SK-N-SH (cell line): ENCODE measurements at regions not wholly inside any gene's neighbourhood (a gene's known extent, or its start where the extent isn't known, plus 50 kb on each side); places are given as distances from the start of the nearest gene placed in this dataset.

Experiments
- CHD2 ChIP-seq: fragments of 150-350 bp; IDR thresholded peaks from 2 replicates; pipeline ENCODE4 v1.6.1; 2018; ENCODE audit warnings: low read length; ENCODE audit not compliant: partially characterized antibody
- CTCF ChIP-seq: fragments of 200-600 bp; sonication (generic); IDR thresholded peaks from 2 replicates; pipeline ENCODE4 v1.6.1; 2017; ENCODE audit warnings: antibody characterized with exemption, mild to moderate bottlenecking, moderate library complexity
- GABPA ChIP-seq: IDR thresholded peaks from 2 replicates; pipeline ENCODE4 v1.4.0; 2012; ENCODE audit warnings: low read depth, mild to moderate bottlenecking
- MAX ChIP-seq: IDR thresholded peaks from 2 replicates; pipeline ENCODE4 v1.4.0; 2012; ENCODE audit warnings: low read depth
- POLR2AphosphoS5 ChIP-seq: IDR thresholded peaks from 2 replicates; pipeline ENCODE4 v1.6.1; 2012; ENCODE audit warnings: low read depth, low read length
- RXRA ChIP-seq: IDR thresholded peaks from 2 replicates; pipeline ENCODE4 v1.4.0; 2012; ENCODE audit warnings: low read depth, mild to moderate bottlenecking, borderline replicate concordance

- no peak for TF ChIP-seq MAX
- no peak for TF ChIP-seq CTCF
- TF ChIP-seq CHD2 = no peak
- TF ChIP-seq GABPA = no peak
- no peak for TF ChIP-seq POLR2AphosphoS5
- no peak for TF ChIP-seq RXRA
These were observed 802.3 kb upstream of the PRR20A start for GRCh38 chr13:56338421-56338820.
